GM23338 (cell line): ENCODE measurements at regions not wholly inside any gene's neighbourhood (a gene's known extent, or its start where the extent isn't known, plus 50 kb on each side); places are given as distances from the start of the nearest gene placed in this dataset.

ENCODE experiments used
- CREB1 ChIP-seq: fragments of 250-450 bp; sonication (Bioruptor Pico); IDR thresholded peaks from 2 replicates; pipeline ENCODE4 v1.5.0; 2020; ENCODE audit warnings: low read depth, mild to moderate bottlenecking, moderate library complexity
- EZH2 ChIP-seq: fragments of 200-600 bp; sonication (generic); IDR thresholded peaks from one replicate; pipeline ENCODE4 v1.8.0; 2017; ENCODE audit warnings: antibody characterized with exemption, mild to moderate bottlenecking, low read depth; ENCODE audit not compliant: unreplicated experiment
- EZH2phosphoT487 ChIP-seq: fragments of 200-600 bp; sonication (generic); IDR thresholded peaks from one replicate; pipeline ENCODE4 v1.8.1; 2018; ENCODE audit warnings: antibody characterized with exemption; ENCODE audit not compliant: unreplicated experiment
- POLR2AphosphoS5 ChIP-seq: IDR thresholded peaks from 2 replicates; pipeline ENCODE4 v1.6.1; 2016; ENCODE audit warnings: antibody characterized with exemption, low read depth
- TF ChIP-seq, protein P1 (sequence below), 2 experiments: fragments of 200-600 bp in 1 of 2; sonication (generic) in 1 of 2; conservative IDR thresholded peaks; 2 replicates each; pipeline versions ENCODE4 v1.5.1 to v1.6.1; 2016 to 2017; ENCODE audit warnings: antibody characterized with exemption in 2 of 2, low read depth in 2 of 2, mild to moderate bottlenecking in 2 of 2, moderate library complexity in 1 of 2

- no peak for TF ChIP-seq EZH2
- TF ChIP-seq, protein P1, sequence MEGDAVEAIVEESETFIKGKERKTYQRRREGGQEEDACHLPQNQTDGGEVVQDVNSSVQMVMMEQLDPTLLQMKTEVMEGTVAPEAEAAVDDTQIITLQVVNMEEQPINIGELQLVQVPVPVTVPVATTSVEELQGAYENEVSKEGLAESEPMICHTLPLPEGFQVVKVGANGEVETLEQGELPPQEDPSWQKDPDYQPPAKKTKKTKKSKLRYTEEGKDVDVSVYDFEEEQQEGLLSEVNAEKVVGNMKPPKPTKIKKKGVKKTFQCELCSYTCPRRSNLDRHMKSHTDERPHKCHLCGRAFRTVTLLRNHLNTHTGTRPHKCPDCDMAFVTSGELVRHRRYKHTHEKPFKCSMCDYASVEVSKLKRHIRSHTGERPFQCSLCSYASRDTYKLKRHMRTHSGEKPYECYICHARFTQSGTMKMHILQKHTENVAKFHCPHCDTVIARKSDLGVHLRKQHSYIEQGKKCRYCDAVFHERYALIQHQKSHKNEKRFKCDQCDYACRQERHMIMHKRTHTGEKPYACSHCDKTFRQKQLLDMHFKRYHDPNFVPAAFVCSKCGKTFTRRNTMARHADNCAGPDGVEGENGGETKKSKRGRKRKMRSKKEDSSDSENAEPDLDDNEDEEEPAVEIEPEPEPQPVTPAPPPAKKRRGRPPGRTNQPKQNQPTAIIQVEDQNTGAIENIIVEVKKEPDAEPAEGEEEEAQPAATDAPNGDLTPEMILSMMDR (conservative IDR thresholded peaks at IDR 0.05; ENCODE audit: low read depth in 2 of 2) = no peak
- no peak for TF ChIP-seq EZH2phosphoT487
- no peak for TF ChIP-seq POLR2AphosphoS5
- no peak for TF ChIP-seq CREB1 (CRISPR knock-in tag)
Observed at GRCh38 chr6:1231941-1232340, 80.0 kb upstream of the FOXQ1 start.
